Left hindlimb (tissue), 1 donor: ENCODE measurements at regions not wholly inside any gene's neighbourhood (a gene's known extent, or its start where the extent isn't known, plus 50 kb on each side); places are given as distances from the start of the nearest gene placed in this dataset.
"Not testable (repeated sequence)": the region's sequence is repeated elsewhere in the genome, so short reads cannot be mapped to it uniquely, and the experiment has no call there.

ENCODE experiments used
- DNase-seq: peaks from one replicate; pipeline ENCODE4 v3.0.0-alpha.2; 2018

DNA sequence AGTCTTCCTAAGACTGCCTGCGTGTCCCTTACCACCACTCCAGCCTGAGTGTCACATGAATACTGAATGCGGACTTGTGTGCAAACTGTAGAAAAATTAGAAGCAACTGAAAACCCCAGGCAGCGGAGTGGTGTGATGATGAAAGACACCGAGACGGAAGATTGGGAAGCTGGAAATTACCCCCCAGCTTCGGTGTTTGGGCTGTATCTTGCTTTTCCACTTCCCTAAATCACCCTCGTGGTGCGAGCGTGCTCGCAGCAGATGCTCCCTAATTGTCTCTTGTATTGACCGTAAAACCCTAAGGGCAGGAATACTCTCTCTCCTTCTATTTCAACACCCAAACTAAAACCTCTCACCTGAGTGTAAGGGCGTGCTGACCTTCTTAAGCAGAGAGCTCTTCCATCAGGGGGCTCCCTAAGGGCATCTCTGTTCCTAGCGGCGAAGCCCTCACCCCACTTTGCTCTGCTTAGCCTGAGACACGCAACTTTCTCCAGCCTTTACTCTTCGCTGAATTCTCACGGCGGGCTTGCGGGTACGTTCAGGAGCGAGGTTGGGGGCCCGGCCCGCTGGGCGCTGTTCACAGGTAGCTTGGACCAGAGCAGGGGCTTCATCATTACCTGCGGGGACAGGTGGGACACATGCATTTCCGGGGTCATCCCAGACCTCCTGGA lies 62.4 kb downstream of the CRYBB2 start:
- no peak for DNase-seq

DNA sequence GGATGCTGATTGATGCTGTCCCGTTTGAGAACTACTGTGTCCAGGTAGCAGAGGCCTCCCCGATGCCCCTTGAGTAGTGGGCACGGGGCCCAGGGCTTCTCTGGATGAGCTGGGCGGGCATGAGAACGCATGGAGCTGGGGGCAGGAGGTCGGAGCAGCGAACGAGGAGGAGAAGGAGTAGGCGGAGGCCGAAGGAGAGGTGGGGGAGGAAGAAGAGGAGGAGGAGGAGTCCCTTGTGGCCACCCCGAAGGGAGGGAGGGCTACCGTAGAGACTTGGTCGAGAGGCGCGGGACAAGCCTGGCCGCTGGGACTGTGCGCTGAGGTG lies 62.9 kb downstream of the CRYBB2 start:
- no peak for DNase-seq

DNA sequence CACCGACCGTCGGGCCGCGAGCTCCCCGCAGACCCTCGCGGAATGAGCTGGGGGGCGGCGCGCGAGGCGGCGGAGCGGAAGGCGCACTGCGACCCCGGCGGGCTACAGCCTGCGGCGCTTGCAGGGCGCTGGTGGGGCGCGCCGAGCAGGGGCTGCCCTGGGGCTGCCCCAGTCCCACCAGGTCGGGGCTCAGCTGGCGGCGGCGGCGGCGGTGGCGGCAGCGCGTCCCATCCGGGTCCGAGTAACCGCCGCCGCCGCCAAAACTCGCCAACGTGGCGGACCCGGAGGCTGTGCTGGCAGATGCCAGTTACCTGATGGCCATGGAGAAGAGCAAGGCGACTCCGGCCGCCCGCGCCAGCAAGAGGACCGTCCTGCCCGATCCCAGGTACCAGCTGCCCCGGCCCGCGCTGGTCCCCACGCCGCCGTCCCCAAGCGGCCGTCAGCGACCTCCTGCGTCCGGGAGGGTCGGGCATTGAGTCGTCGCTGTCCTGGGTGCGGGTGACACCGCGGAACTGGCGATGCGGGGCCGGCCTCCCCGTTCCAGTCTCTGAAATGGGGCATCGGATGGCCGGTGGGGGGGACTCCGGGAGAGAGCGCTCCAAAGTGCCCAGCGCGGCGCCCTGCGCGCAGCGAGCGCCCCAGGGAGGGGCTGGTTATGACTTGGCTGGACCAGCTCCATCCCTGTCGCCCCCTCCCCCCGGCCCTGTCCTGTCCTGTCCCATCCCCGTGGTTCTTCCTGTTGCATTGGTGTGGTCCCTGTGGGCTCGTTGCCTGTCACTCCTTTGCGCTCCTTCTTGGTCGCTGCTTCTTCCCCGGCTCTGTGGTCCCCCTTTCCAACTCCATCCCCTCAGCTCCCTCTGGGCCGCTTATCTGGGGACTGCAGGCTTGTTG lies 63.5 kb downstream of the CRYBB2 start:
- no peak for DNase-seq

DNA sequence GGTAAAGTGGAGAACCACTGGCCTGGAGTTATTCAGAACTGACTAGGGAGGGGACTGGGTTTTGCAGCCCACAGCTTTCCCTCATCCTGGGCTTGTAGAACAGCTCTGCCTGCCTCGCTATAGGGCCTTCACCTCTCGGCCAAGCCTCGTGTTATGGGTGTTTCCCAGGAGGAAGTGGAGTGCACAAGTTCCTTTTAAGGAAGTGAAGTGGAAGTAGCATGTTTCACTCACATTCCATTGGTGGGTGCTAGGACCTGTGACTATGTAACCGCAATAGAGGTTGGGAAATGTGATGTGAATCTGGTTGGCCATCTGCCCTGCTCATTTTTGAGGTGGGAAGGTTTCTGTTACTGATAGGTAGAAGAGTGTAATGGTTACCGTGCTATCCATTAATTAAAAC lies 69.0 kb downstream of the CRYBB2 start:
- DNase-seq: not testable (repeated sequence)

DNA sequence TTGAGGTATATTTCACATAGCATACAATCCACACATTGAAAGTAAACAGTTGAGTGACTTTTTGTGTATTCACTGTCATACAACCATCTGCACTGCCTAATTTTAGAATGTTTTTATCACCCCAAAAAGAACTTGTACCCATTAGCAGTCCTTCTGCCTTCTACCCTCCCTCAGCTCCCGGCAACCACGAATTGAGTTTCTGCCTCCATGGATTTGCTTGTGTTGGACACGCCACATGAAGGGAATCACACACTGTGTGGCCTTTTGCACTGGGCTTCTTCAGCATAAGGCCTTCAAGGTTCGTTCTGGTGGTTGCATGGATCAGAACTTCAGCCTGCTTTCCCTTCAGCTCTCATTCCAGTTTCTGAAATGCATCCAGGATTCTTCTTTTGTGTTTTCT lies 82.5 kb downstream of the CRYBB2 start:
- DNase-seq: not testable (repeated sequence)

DNA sequence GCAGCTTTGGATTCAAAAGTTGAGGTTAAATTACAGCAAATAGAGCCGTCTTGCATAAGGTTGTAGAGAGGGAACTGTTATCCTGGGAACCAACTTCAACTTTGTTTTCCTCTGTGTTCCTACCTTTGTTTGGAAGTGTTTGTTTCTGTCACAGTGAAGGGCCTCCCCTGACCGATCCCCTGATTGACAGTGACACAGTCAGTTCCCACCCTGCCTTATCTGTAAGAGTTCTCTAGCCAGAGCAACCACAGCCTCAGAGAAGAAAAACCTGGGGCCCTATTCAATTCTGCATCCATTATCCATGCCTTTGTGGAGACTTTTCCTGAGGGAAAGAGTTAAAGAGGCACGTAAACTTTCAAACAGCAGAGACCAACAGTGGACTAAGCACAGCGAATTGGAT lies 90.1 kb downstream of the CRYBB2 start:
- not testable (repeated sequence) for DNase-seq

DNA sequence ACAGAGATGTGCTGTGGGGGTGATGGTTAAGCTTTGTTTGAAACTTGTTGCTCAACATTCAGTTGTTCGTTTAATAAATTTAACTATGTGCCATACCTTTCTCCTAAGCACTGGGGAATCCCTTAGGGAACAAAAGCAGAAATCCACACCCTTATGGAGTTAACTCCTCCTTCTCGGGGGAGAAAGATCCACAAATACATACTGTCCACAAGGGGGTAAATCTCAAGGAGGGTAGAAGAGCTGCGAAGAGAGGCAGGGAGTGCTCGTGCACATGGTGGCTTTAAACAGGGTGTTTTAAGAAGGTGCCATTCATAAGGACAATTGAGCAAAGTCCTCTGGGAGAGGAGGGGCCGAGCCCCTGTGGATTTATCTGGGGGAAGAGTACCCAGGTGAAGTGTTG lies 92.5 kb downstream of the CRYBB2 start:
- DNase-seq: not testable (repeated sequence)

DNA sequence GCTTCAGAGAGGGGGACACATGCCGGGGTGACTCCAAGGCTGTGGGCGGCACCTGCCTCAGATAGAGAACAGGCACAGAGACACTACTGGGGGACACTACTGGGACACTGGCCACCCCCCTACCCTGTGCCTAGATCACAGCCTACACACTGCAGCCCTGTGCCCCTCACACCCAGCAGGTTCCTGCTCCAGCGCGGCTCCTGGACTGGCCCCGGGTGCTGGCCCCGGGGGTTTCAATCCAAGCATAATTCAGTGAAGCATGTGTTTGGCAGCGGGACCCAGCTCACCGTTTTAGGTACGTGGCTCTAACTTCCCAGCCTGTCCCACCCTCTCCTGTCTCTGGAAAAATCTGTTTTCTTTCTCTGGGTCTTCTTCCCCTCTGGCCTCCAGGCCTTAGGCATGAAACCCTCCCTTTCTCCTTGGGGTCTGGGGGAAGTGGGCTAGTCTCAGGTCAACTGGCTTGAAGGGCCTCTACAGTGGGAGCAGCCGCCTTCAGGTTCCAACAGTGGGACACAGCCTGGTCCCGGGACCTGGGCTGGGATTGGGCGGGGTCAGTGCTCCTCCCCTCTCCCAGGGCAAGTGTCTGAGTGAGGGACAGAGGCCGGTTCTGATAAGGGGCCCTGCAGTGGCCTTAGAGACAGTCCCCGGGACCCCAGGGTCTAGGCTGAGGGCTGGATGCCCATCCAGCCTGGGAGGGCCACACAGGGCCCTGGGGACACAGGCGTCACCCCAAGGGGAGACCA lies 98.8 kb downstream of the CRYBB2 start:
- DNase-seq: no peak

DNA sequence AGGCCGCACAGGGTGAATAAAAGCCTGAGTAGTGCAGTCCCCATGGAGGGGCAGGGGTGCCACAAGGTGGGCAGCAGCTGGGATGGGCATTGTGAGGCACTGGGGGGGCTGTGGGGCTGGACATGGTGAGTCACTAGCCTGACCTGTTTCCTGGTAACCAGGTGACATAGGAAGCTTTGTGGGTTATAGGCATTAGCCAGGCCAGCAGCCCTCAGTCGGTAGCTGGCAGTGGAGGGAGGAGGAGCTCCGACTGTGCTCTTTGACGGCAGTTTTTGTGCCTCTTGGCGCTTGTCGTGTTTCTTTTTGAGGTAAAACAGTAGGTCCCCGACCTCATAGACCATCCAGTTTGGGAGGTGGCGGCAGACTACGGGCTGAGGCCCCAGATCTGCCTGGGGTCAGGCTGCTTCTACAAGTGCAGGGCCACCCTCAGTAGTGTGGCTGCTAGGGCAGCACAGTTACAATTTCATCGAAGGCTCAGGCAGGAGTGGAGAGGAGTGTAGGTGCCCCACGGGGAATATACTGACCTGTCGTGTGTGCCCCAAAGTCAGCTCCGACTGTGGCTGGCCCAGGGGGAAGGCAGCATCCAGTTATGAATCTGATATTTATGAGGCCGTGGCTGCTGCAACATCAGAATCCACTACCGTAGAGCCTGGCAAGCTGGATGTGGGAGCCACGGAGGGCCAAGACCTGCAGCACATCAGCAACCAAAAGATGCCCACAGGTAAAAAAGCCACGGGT lies 107.7 kb downstream of the CRYBB2 start:
- DNase-seq: no peak

DNA sequence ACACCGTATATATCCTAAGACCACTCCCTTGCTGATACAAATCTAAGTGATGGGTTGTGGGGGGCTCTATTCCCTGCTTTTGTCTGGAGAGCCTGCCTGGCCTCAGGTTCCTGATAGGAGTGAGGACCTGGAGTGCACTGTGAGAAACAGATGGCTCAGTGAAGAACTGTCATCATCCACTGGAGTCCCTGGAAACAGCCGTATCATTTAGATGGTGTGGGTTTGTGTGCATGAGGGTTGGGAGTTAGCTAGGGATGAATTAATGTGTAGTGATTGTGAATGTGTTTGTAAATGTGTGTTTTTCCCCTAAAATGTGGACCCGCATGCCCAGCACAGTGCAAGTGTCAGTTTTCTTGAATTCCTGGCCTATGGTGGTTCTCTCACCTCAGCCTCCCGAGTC lies 111.6 kb downstream of the CRYBB2 start:
- DNase-seq: no peak

DNA sequence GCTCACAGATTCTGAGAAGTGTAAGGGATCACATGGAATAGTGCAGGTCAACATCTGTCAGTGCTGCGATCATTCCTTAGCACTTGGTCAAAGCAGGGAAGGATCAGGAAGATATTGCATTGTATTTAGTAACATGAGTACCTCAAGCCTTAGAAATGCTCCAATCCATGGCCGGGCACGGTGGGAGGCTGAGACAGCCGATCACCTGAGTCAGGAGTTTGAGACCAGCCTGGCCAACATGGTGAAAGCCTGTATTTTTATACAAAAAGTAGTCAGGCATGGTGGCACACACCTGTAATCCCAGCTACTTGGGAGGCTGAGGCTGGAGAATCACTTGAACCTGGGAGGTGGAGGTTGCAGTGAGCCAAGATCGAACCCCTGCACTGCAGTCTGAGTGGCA lies 112.5 kb downstream of the CRYBB2 start:
- not testable (repeated sequence) for DNase-seq

DNA sequence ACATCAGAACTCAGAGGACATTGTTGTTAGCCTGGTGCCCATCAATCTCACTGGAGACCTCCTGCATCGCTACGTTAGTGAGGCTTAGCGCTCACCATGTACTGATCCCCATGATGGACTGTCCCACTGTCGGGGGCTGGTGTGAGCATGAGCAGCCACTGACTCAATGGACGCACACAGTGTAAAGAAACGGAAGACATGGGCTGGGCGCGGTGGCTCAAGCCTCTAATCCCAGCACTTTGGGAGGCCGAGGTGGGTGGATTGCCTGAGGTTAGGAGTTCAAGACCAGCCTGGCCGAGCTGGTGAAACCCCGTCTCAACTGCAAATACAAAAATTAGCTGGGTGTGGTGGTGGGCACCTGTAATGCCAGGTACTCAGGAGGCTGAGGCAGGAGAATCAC lies 112.9 kb downstream of the CRYBB2 start:
- no peak for DNase-seq

DNA sequence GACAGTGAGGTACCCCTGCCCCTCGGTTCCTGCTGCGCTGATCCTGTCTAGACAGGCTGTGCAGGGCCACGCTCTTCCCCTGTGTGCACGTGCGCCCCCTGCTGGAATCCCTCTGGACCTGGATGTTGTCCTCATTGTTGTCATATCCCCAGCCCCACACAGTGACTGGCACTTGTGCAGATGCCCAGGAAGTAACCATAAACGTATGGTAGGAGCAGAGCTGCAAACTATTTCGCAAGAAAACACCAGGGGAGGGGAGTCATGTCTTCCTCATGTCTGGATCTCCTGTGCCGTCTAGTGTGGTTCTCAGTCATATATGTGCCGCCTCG lies 114.7 kb downstream of the CRYBB2 start:
- DNase-seq: no peak

DNA sequence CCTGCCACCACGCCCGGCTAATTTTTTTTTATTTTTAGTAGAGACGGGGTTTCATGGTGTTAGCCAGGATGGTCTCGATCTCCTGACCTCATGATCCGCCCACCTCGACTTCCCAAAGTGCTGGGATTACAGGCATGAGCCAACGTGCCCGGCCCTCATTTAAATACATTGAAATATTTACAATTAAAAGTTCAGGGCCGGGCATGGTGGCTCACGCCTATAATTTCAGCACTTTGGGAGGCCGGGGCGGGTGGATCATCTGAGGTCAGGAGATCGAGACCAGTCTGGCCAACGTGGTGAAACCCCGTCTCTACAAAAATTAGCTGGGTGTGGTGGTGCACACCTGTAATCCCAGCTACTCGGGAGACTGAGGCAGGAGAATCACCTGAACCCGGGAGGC lies 115.2 kb downstream of the CRYBB2 start:
- DNase-seq: not testable (repeated sequence)

DNA sequence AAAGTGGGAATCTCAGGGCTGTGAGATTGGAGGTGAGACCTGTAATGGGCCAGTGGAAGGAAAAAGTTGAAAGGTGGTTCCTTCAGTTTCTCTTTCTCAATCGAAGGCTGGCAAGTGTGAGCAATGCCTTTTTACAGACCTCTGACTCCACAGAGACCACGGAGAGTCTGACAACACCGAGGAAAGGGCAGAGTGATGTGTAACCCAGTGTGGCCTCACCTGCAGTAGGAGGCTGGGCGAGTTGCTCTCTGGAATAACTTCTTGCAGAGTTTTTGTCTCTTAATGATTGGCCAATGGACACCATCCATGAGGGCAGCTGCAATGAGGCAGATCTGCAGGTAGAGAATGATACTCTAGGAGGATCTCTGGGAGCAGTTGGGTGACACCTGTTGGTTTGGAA lies 115.8 kb downstream of the CRYBB2 start:
- DNase-seq: not testable (repeated sequence)

DNA sequence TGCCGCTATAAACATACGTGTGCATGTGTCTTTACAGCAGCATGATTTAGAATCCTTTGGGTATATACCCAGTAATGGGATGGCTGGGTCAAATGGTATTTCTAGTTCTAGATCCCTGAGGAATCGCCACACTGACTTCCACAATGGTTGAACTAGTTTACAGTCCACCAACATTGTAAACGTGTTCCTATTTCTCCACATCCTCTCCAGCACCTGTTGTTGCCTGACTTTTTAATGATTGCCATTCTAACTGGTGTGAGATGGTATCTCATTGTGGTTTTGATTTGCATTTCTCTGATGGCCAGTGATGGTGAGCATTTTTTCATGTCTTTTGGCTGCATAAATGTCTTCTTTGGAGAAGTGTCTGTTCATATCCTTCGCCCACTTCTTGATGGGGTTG lies 121.1 kb downstream of the CRYBB2 start:
- DNase-seq: not testable (repeated sequence)

DNA sequence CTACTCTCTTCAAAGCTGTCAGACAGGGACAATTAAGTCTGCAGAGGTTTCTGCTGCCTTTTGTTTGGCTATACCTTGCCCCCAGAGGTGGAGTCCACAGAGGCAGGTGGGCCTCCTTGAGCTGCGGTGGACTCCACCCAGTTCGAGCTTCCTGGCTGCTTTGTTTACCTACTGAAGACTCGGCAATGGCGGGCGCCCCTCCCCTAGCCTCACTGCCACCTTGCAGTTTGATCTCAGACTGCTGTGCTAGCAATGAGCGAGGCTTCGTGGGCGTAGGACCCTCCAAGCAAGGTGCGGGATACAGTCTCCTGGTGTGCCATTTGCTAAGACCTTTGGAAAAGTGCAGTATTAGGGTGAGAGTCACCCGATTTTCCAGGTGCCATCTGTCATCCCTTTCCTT lies 124.9 kb downstream of the CRYBB2 start:
- DNase-seq: not testable (repeated sequence)

DNA sequence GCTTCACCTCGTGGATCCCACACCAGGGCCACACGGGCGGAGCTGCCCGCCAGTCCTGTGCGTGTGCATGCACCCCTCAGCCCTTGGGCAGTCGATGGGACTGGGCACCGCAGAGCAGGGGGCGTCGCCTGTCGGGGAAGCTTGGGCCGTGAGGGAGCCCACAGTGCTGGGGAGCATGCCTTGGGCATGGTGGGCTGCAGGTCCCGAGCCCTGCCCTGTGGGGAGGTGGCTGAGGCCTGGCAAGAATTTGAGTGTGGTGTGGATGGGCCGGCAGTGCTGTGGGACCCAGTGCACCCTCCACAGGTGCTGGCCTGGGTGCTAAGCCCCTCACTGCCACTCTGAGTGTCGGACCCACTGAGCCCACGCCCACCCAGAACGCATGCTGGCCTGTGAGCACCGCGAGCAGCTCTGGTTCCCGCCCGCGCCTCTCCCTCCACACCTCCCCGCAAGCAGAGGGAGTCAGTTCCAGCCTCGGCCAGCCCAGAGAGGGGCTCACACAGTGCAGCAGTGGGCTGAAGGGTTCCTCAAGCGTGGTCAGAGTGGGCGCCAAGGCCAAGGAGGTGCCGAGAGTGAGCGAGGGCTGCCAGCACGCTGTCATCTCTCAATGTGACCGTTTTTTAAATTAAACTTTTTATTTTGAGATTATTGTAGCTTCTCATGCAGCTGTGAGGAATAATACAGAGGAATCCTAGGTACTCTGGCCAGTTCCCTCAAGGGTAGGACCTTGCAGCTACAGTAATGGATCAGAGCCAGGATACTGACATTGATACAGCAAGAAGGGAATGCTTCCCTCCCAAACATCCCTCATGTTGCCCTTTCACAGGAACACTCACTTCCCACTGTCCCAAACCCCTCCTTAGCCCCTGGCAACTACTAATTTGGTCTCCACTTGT lies 127.7 kb downstream of the CRYBB2 start:
- no peak for DNase-seq

DNA sequence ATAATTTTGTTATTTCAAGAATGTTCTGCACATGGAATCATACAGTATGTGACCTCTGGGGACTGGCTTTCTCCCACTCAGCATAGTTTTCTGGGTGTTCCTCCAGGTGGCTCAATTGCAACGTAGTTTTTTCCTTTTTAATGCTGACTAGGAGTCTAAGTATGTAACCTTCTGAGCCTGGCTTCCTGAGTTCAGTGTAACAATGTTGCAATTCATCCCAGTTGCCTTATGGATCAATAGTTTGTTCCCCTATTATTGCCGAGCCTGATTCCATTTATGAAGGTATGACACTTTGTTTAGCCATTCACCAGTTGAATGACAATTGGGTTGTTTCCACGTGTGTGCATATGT lies 128.3 kb downstream of the CRYBB2 start:
- no peak for DNase-seq

DNA sequence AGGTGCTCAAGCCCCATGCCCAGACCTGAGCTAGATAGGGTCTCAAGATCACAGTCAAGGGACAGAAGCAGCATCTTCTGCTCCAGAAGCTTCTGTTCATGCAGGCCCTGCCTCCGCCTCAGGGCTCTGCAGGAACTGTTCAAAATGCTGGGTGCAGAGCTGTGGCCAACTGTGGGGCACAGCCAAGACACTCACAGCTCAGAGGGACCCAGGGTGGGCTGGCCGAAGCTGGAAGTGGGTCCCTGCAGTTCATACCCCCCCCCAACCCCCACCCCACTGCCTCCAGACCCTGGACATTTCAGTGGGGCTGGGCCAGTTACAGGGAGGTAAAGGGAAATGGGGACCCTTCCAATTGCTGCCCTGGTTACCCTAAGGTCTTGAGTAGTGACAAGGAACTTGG lies 129.0 kb downstream of the CRYBB2 start:
- DNase-seq: no peak

DNA sequence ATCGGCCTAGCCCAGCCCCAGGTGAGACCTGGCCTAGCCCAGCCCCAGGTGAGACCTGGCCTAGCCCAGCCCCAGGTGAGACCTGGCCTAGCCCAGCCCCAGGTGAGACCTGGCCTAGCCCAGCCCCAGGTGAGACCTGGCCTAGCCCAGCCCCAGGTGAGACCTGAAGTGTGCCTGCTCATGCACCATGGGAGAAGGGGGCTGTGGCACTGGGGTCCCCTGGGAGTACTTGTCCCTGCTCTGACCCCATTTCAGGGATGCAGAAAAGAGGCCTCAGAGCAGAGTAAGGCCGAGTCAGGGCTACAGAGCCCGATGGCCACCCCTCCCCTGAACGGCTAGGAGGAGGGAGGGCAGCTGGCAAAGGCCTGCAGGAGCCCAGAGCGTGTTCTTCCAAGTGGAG lies 129.6 kb downstream of the CRYBB2 start:
- DNase-seq: not testable (repeated sequence)

DNA sequence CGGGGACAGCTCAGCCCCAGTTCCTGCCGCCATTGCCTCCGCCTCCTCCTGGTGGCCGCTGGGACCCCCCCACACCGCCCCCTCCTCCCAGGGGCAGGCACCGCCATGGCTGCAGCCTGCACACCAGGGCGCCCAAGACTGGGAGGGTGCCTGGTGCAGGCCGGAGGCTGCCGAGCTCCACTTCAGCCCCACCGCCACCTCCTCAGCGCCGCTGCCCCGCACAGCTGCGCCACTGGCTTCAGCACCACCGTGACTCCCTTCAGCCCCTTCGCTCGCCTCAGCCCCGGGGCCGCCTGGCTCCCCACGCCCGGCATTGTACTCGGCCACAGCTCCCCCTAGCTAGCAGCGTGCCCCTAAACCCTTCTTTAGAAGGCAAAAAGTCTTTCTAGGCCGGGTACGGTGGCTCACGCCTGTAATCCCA lies 131.1 kb downstream of the CRYBB2 start:
- DNase-seq: no peak
